Esophagus muscularis mucosa (tissue), 4 donors: ENCODE measurements at regions not wholly inside any gene's neighbourhood (a gene's known extent, or its start where the extent isn't known, plus 50 kb on each side); places are given as distances from the start of the nearest gene placed in this dataset.

Experiments used
- DNase-seq: peaks from one replicate; pipeline ENCODE4 v3.0.0-alpha.2; 2017; ENCODE audit errors: extremely low spot score
- H3K27ac ChIP-seq, 4 donors: fragments of 200-600 bp; sonication (generic); replicated peaks in 1 of 4; 1 replicate in 3 of 4; 2 replicates in 1 of 4; pipeline ENCODE4 v1.5.1; 2016 to 2019; ENCODE audit warnings: mild to moderate bottlenecking in 1 of 4
- H3K27me3 ChIP-seq, 4 donors: fragments of 200-600 bp; sonication (generic); one replicate each; pipeline versions ENCODE4 v1.5.1 to v1.6.0; 2016 to 2019
- H3K36me3 ChIP-seq, 4 donors: fragments of 200-600 bp; sonication (generic); one replicate each; pipeline ENCODE4 v1.5.1; 2016 to 2019
- H3K4me1 ChIP-seq, 4 donors: fragments of 200-600 bp; sonication (generic); one replicate each; pipeline ENCODE4 v1.5.1; 2016 to 2019
- H3K4me3 ChIP-seq, 4 donors: fragments of 200-600 bp; sonication (generic); 1 replicate in 2 of 4; 2 replicates in 2 of 4; pipeline ENCODE4 v1.5.1; 2016 to 2019; ENCODE audit warnings: mild to moderate bottlenecking in 4 of 4, moderate library complexity in 1 of 4
- H3K9me3 ChIP-seq, 4 donors: fragments of 200-600 bp; sonication (generic); 1 replicate in 3 of 4; 2 replicates in 1 of 4; pipeline ENCODE4 v1.5.1; 2016 to 2019
- EP300 ChIP-seq: sonication (generic); formaldehyde crosslinking; IDR thresholded peaks from one replicate; pipeline ENCODE4 v1.6.1; 2017; ENCODE audit warnings: antibody characterized with exemption
- POLR2A ChIP-seq: fragments of 450-650 bp; IDR thresholded peaks from one replicate; pipeline ENCODE4 v1.6.1; 2017; ENCODE audit warnings: antibody characterized with exemption, moderate library complexity, mild to moderate bottlenecking, low read depth
- POLR2AphosphoS5 ChIP-seq, 2 donors: sonication (generic); formaldehyde crosslinking; IDR thresholded peaks; one replicate each; pipeline ENCODE4 v1.6.1; 2017; ENCODE audit warnings: antibody characterized with exemption in 2 of 2
- WGBS: methylation state at CpG from one replicate; pipeline ENCODE4 v1.1.5; 2018; 5-methylcytosine and 5-hydroxymethylcytosine counted together
- intact Hi-C: fragments of 100-400 bp; cut with DNase I; formaldehyde crosslinking; loops from one replicate; pipeline ENCODE4 v1.15.1; 2023
- TF ChIP-seq, protein P1 (sequence below), 3 experiments: fragments of 200-600 bp in 2 of 3; fragments of 450-650 bp in 1 of 3; sonication (generic) in 2 of 3; IDR thresholded peaks; one replicate each; pipeline ENCODE4 v1.5.1; 2017 to 2019; ENCODE audit warnings: antibody characterized with exemption in 3 of 3, mild to moderate bottlenecking in 2 of 3, moderate library complexity in 1 of 3

DNA sequence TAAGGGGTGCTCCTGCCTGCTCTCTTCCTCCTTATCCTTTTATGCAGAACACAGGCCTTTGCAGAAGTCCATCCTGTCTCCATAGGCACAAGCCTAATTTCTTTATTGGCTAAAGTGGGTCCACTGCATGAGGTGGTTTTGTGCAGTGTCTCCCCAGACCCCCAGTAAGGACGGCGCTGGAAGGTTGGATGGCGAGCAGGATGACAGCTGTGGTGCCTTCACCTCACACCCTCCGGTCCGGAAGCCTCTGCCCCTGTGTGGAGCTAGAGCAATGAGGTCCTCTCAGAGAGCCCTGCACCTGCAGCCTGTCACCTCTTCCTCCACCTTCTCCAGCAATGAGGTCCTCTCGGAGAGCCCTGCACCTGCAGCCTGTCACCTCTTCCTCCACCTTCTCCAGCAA, 393.7 kb upstream of the IRX1 start:
- Histone ChIP-seq H3K27me3 (peaks cover 0 to 42% (median 0%) of the 10 kb centered on the region in 4 donors), H3K4me3 (no peak overlapping the region), H3K36me3 (no peaks in the 10 kb centered on the region), H3K4me1 (peaks cover 0 to 5% (median 0%) of the 10 kb centered on the region in 4 donors), H3K9me3 (no peaks in the 10 kb centered on the region), H3K27ac (no peak overlapping the region)
- intact Hi-C loops: no loop called here
- no peak for DNase-seq
- TF ChIP-seq EP300: no peak
- TF ChIP-seq POLR2A: no peak
- TF ChIP-seq POLR2AphosphoS5 (IDR thresholded peaks at IDR 0.05): no peak
- 95% methylated on average over 6 of the region's 6 CpGs for WGBS

DNA sequence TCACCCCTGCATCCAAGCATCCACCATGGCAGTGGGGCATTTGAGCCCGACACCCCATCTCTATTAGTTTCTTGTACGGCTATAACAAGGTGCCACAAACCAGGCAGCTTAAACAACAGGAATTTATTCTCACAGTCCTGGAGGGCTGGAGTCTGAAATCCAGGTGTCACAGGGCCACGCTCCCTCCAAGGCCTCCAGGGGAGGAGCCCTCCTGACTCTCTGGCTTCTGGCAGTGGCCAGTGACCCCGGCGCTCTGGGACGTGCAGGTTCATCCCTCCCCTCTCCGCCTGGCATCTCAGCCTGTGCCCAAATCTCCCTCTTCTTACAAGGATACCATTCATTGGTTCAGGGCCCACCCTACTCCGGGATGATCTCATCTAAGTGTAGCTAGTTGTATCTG, 394.5 kb upstream of the IRX1 start:
- 74% methylated on average over 3 of the region's 8 CpGs for WGBS
- intact Hi-C loops: no loop called here
- H3K27ac ChIP-seq: no peak overlapping the region
- no peaks in the 10 kb centered on the region for H3K36me3 ChIP-seq
- H3K4me3 ChIP-seq: no peak overlapping the region
- peaks cover 0 to 5% (median 0%) of the 10 kb centered on the region in 4 donors for H3K4me1 ChIP-seq
- TF ChIP-seq EP300 (no peak), POLR2AphosphoS5 (IDR thresholded peaks at IDR 0.05) (no peak), POLR2A (no peak)
- TF ChIP-seq, protein P1, sequence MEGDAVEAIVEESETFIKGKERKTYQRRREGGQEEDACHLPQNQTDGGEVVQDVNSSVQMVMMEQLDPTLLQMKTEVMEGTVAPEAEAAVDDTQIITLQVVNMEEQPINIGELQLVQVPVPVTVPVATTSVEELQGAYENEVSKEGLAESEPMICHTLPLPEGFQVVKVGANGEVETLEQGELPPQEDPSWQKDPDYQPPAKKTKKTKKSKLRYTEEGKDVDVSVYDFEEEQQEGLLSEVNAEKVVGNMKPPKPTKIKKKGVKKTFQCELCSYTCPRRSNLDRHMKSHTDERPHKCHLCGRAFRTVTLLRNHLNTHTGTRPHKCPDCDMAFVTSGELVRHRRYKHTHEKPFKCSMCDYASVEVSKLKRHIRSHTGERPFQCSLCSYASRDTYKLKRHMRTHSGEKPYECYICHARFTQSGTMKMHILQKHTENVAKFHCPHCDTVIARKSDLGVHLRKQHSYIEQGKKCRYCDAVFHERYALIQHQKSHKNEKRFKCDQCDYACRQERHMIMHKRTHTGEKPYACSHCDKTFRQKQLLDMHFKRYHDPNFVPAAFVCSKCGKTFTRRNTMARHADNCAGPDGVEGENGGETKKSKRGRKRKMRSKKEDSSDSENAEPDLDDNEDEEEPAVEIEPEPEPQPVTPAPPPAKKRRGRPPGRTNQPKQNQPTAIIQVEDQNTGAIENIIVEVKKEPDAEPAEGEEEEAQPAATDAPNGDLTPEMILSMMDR (IDR thresholded peaks at IDR 0.05): no peak
- no peaks in the 10 kb centered on the region for H3K9me3 ChIP-seq
- DNase-seq: no peak
- H3K27me3 ChIP-seq: peaks cover 0 to 49% (median 0%) of the 10 kb centered on the region in 4 donors

DNA sequence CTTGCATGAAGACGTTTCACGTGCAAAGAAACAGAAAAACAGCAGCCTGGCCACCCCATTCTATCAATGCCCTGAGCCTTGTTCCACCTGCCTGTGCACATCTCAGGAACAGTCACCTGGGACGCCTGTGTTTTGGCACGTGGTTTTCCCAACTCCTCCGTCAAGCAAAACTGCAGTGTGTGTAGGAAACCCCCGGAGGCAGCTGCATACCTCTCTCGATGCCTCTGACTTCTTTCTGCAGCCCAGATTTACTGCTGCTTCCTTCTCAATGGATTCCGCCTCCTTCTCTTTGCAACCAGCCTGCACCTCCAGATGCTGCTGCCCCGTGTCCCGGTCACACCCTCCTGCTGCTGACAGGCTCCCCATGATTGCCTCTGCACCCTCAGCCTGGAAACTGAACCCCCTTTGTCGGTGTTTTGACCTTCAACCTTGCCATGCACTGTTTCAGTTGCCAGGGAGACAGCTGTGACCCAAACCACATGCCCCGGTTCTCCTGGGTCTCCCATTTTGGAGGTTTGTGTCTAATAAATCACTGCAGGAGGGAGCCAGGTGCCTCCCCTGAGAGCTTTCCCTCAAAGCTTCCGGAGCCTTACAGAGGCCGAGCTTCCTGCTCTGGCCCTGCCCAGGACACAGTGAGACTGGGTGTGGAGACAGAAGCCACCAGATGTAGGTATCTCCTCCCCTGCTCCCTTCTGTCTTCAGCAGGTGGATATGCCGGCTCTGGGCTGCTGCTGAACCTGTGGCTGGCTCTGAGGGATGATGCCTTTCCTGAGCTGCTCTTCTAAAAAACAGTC, 395.5 kb upstream of the IRX1 start:
- intact Hi-C loops: no loop called here
- H3K4me1 ChIP-seq: peaks cover 0 to 5% (median 0%) of the 10 kb centered on the region in 4 donors
- no peaks in the 10 kb centered on the region for H3K9me3 ChIP-seq
- H3K27me3 ChIP-seq: peaks cover 0 to 54% (median 0%) of the 10 kb centered on the region in 4 donors
- no peak for TF ChIP-seq POLR2AphosphoS5 (IDR thresholded peaks at IDR 0.05)
- TF ChIP-seq EP300: no peak
- no peak for TF ChIP-seq POLR2A
- H3K36me3 ChIP-seq: no peaks in the 10 kb centered on the region
- WGBS: 48% methylated on average over 12 of the region's 15 CpGs
- no peak overlapping the region for H3K27ac ChIP-seq
- no peak overlapping the region for H3K4me3 ChIP-seq
- DNase-seq: no peak

DNA sequence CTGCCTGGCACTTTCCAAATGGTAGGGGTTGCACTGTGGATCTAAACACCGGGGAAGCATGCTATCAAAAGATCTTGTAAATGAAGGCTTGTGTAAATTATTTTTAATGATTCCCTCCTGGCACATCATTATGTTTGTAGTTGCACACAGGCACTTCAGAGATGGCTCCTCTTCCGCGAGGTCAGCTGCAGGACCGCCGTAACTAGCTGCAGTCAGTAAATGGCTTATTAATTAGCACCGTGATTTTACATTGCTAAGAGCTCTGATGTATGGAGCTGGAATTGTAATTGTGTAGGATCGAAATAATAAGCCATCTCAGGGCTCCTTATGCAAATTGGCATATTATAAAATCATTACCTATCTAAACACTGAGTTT, 397.6 kb upstream of the IRX1 start:
- peaks cover 0 to 5% (median 0%) of the 10 kb centered on the region in 4 donors for H3K4me1 ChIP-seq
- no peak overlapping the region for H3K4me3 ChIP-seq
- H3K27me3 ChIP-seq: peaks cover 0 to 73% (median 0%) of the 10 kb centered on the region in 4 donors
- TF ChIP-seq EP300 (no peak), POLR2AphosphoS5 (IDR thresholded peaks at IDR 0.05) (no peak), POLR2A (no peak)
- TF ChIP-seq, protein P1 (IDR thresholded peaks at IDR 0.05): no peak
- no peak for DNase-seq
- no peak overlapping the region for H3K27ac ChIP-seq
- H3K9me3 ChIP-seq: no peaks in the 10 kb centered on the region
- intact Hi-C loops: no loop called here
- no peaks in the 10 kb centered on the region for H3K36me3 ChIP-seq
- 22% methylated on average over 7 of the region's 7 CpGs for WGBS

DNA sequence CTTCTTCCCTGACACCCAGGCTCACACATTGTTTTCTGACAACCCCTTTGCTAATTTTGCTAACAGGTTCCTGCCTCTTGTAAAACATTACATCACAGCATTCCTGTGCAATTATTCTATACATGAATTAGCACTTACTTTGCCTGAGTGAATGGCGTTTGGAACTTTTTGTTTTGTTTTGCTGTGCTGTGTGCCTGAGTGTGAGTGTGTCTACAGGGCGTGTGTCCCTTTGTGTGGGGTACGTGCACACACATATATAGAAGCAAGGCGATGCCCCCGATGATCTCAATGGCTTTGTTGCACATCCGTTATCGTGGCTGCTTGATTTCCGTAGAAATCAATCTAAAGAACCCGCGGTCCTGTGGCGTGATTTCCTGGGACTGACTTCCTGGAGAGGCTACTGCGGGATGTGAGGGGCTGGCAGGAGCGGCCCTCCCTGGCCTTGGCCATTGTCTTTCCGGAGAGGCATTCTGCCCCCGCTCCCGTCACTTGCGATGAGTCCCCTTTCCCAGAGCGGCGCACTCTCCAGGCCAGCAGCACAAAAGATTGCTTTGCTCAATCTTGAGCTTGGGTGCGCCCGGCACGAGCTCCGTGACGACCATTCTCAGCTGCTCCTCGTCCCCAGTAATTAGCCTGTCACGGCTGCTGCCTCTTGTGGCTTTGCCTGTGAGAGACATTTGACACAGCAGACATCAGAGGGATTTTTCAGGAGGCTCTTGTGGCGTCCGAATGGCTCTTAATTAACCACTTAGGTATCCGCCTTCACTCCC, 398.1 kb upstream of the IRX1 start:
- Histone ChIP-seq H3K36me3 (no peaks in the 10 kb centered on the region), H3K4me1 (peaks cover 0 to 5% (median 0%) of the 10 kb centered on the region in 4 donors), H3K4me3 (no peak overlapping the region), H3K9me3 (no peaks in the 10 kb centered on the region), H3K27me3 (peaks cover 0 to 73% (median 0%) of the 10 kb centered on the region in 4 donors), H3K27ac (no peak overlapping the region)
- intact Hi-C loops: no loop called here
- no peak for TF ChIP-seq POLR2AphosphoS5 (IDR thresholded peaks at IDR 0.05)
- TF ChIP-seq, protein P1 (IDR thresholded peaks at IDR 0.05): no peak
- TF ChIP-seq EP300: no peak
- no peak for TF ChIP-seq POLR2A
- WGBS: 9% methylated on average over 28 of the region's 29 CpGs
- DNase-seq: no peak
